ENCODE measurements at regions not wholly inside any gene's neighbourhood (a gene's known extent, or its start where the extent isn't known, plus 50 kb on each side); places are given as distances from the start of the nearest gene placed in this dataset.

GRCh38 chr2:51289045-51289444 lies 257.1 kb upstream of the NRXN1 start:
- TF ChIP-seq CTCF (tag by site-specific recombination; IDR thresholded peaks at IDR 0.05) (no peak), ZNF398 (tag by site-specific recombination; IDR thresholded peaks at IDR 0.05) (no peak), TSHZ1 (tag by site-specific recombination; IDR thresholded peaks at IDR 0.05; ENCODE audit: borderline replicate concordance) (no peak), ZNF366 (tag by site-specific recombination; conservative IDR thresholded peaks at IDR 0.05) (no peak), ZNF280C (tag by site-specific recombination; IDR thresholded peaks at IDR 0.05) (no peak), ZNF513 (tag by site-specific recombination; IDR thresholded peaks at IDR 0.05) (no peak)
